IMR-90 (cell line): ENCODE measurements at regions not wholly inside any gene's neighbourhood (a gene's known extent, or its start where the extent isn't known, plus 50 kb on each side); places are given as distances from the start of the nearest gene placed in this dataset.

Experiments used
- ATAC-seq: fragments of 200-7000 bp; cut with Tn5 transposase; 2 replicates; pipeline ENCODE4 v1.9.1; 2020; ENCODE audit warnings: low read depth, mild to moderate bottlenecking, moderate library complexity
- BruUV-seq: library from RNA; stranded (reverse); fragments of 400-500 nt; replicated peaks from 2 replicates; lab custom pipeline; 2021; lab: Mats Ljungman, UMichigan
- CTCF ChIA-PET: fragments of 300-600 bp; formaldehyde crosslinking; extraction: SDS; loops from one replicate; lab custom pipeline; 2021; ENCODE audit warnings: antibody characterized with exemption; lab: Yijun Ruan, JAX
- POLR2A ChIA-PET: fragments of 300-600 bp; sonication (Branson Sonifier 250); formaldehyde crosslinking; loops from one replicate; lab custom pipeline; 2022; ENCODE audit warnings: antibody characterized with exemption; ENCODE audit not compliant: unreplicated experiment; lab: Charles Lee
- DNase-seq: peaks from one replicate; pipeline ENCODE4 v3.0.0; 2013
- H2AFZ ChIP-seq: replicated peaks from 2 replicates; pipeline ENCODE3; 2013; ENCODE audit warnings: low read length, mild to moderate bottlenecking; ENCODE audit not compliant: poor library complexity
- H2AK5ac ChIP-seq: 2 replicates; pipeline ENCODE4 v1.6.1; 2013; ENCODE audit warnings: low read depth, low read length, inconsistent platforms
- H2AK9ac ChIP-seq: replicated peaks from 2 replicates; pipeline ENCODE3; 2013; ENCODE audit warnings: mild to moderate bottlenecking, low read depth, low read length, moderate library complexity; ENCODE audit not compliant: poor library complexity
- H2BK120ac ChIP-seq: 2 replicates; pipeline ENCODE4 v1.6.1; 2013; ENCODE audit warnings: low read depth, low read length, inconsistent platforms
- H2BK15ac ChIP-seq: 3 replicates; pipeline ENCODE4 v1.6.1; 2013; ENCODE audit warnings: low read depth, low read length, inconsistent platforms
- H2BK20ac ChIP-seq: 2 replicates; pipeline ENCODE4 v1.6.1; 2013; ENCODE audit warnings: low read depth, mild to moderate bottlenecking, inconsistent platforms, low read length, moderate library complexity
- H2BK5ac ChIP-seq: 2 replicates; pipeline ENCODE4 v1.6.1; 2013; ENCODE audit warnings: mild to moderate bottlenecking, low read depth, low read length, inconsistent platforms; ENCODE audit not compliant: poor library complexity, severe bottlenecking
- H3K14ac ChIP-seq: replicated peaks from 2 replicates; pipeline ENCODE4 v1.6.1; 2013; ENCODE audit warnings: low read depth, low read length, inconsistent platforms
- H3K18ac ChIP-seq: 2 replicates; pipeline ENCODE4 v1.6.1; 2013; ENCODE audit warnings: low read depth, low read length, control low read depth
- H3K23ac ChIP-seq: 2 replicates; pipeline ENCODE4 v1.6.1; 2013; ENCODE audit warnings: low read depth, low read length, inconsistent platforms
- H3K27ac ChIP-seq: 2 replicates; pipeline ENCODE4 v1.5.1; 2013; ENCODE audit warnings: mild to moderate bottlenecking, control low read depth, low read length; ENCODE audit not compliant: insufficient read depth
- H3K27me3 ChIP-seq: 2 replicates; pipeline ENCODE4 v1.6.1; 2013; ENCODE audit warnings: low read length; ENCODE audit not compliant: control insufficient read depth, insufficient read depth
- H3K36me3 ChIP-seq: 2 replicates; pipeline ENCODE4 v1.6.1; 2013; ENCODE audit warnings: low read length, mixed read lengths; ENCODE audit not compliant: control insufficient read depth, insufficient read depth
- H3K4ac ChIP-seq: 2 replicates; pipeline ENCODE4 v1.6.1; 2013; ENCODE audit warnings: low read depth, low read length, inconsistent platforms
- H3K4me1 ChIP-seq: 2 replicates; pipeline ENCODE4 v1.6.1; 2013; ENCODE audit warnings: low read length, mixed read lengths; ENCODE audit not compliant: control insufficient read depth, insufficient read depth
- H3K4me2 ChIP-seq: 2 replicates; pipeline ENCODE4 v1.6.1; 2013; ENCODE audit warnings: low read depth, mild to moderate bottlenecking, control low read depth, low read length, moderate library complexity
- H3K4me3 ChIP-seq: 2 replicates; pipeline ENCODE4 v1.5.1; 2013; ENCODE audit warnings: low read depth, mild to moderate bottlenecking, control low read depth, low read length, moderate library complexity; ENCODE audit not compliant: insufficient read depth
- H3K56ac ChIP-seq: 2 replicates; pipeline ENCODE4 v1.6.1; 2013; ENCODE audit warnings: low read length, inconsistent platforms; ENCODE audit not compliant: insufficient read depth; ENCODE audit errors: extremely low read depth
- H3K79me1 ChIP-seq, 2 experiments: 2 replicates each; pipeline ENCODE4 v1.6.1; 2013; ENCODE audit warnings: low read length in 2 of 2, inconsistent platforms in 1 of 2, low read depth in 1 of 2
- H3K9ac ChIP-seq: 2 replicates; pipeline ENCODE4 v1.6.1; 2013; ENCODE audit warnings: low read depth, low read length, control low read depth
- H3K9me1 ChIP-seq: 2 replicates; pipeline ENCODE4 v1.6.1; 2013; ENCODE audit warnings: low read length, inconsistent platforms; ENCODE audit not compliant: insufficient read depth
- H3K9me3 ChIP-seq: 2 replicates; pipeline ENCODE4 v1.6.1; 2013; ENCODE audit warnings: low read length; ENCODE audit not compliant: control insufficient read depth, insufficient read depth
- H4K20me1 ChIP-seq: 2 replicates; pipeline ENCODE4 v1.6.1; 2013; ENCODE audit warnings: low read length, inconsistent platforms; ENCODE audit not compliant: insufficient read depth
- H4K5ac ChIP-seq: 2 replicates; pipeline ENCODE4 v1.6.1; 2013; ENCODE audit warnings: mild to moderate bottlenecking, low read depth, low read length, control low read depth
- H4K8ac ChIP-seq, 2 experiments: 2 replicates each; pipeline ENCODE4 v1.6.1; 2013; ENCODE audit warnings: low read depth in 2 of 2, low read length in 2 of 2, control low read depth in 1 of 2, inconsistent platforms in 1 of 2
- H4K91ac ChIP-seq: 2 replicates; pipeline ENCODE4 v1.6.1; 2013; ENCODE audit warnings: low read depth, low read length, inconsistent platforms; ENCODE audit not compliant: insufficient read depth
- RFX5 ChIP-seq: IDR thresholded peaks from 2 replicates; pipeline ENCODE4 v1.8.0; 2012; ENCODE audit warnings: low read depth, mild to moderate bottlenecking, low read length, moderate library complexity
- WGBS, 2 experiments: methylation state at CpG; one replicate each; pipeline versions ENCODE4 v1.1.5 to v1.1.7; 2013; ENCODE audit warnings: missing lambda C conversion rate in 2 of 2; ENCODE audit not compliant: insufficient read length in 1 of 2; ENCODE audit errors: extremely low coverage in 2 of 2; 5-methylcytosine and 5-hydroxymethylcytosine counted together
- dilution Hi-C: fragments of 300-500 bp; cut with HindIII; formaldehyde crosslinking; loops from one replicate; pipeline ENCODE4 v1.14.3; 2018; ENCODE audit warnings: low sequenced_read_pairs; ENCODE audit not compliant: unreplicated experiment
- in situ Hi-C: fragments of 300-500 bp; cut with MboI; formaldehyde crosslinking; loops from 3 replicates; pipeline ENCODE4 v1.14.3; 2019; ENCODE audit warnings: low sequenced_read_pairs, inconsistent platforms, mixed read lengths
- intact Hi-C: fragments of 100-400 bp; cut with micrococcal nuclease; formaldehyde crosslinking; loops from 2 replicates; pipeline ENCODE4 v1.10.0; 2022

DNA sequence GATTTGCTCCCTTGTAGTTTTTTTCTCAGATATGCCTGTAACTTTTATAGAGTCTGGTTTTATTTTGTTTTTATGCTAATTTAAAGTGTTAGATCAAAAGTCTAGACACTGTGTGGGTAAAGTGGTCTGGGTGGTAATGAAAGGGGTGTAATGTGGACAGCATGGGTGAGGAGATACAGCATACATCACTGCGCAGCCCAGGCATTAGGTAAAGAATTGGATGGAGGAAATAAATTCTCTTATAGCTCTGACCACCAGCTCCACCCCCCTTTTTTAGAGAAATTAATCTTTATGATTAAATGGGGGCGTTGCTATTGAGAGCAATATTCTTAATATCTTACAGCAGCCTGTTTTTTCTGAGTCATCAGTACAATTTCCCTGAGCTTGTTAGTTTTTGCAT lies 163.9 kb upstream of the IGFBP7 start:
- H2AFZ ChIP-seq = no peak overlapping the region
- H3K27me3 ChIP-seq = no peaks in the 10 kb centered on the region
- H3K4me1 ChIP-seq = no peaks in the 10 kb centered on the region
- H3K4me2 ChIP-seq = no peak overlapping the region
- DNase-seq (no peak), ATAC-seq (no peak)
- H3K14ac ChIP-seq = no peak overlapping the region
- no peak overlapping the region for H3K18ac ChIP-seq
- no peak overlapping the region for H3K4me3 ChIP-seq
- in situ Hi-C loops = no loop called here
- no peak overlapping the region for H3K4ac ChIP-seq
- no peaks in the 10 kb centered on the region for H3K9me1 ChIP-seq
- ChIA-PET POLR2A (no interaction called here), CTCF (no interaction called here)
- H4K5ac ChIP-seq = no peak overlapping the region
- H3K36me3 ChIP-seq = no peaks in the 10 kb centered on the region
- H2BK20ac ChIP-seq = no peak overlapping the region
- H3K9ac ChIP-seq = no peak overlapping the region
- dilution Hi-C loops = no loop called here
- no peak for TF ChIP-seq RFX5
- no TSS peak for BruUV-seq
- H2AK9ac ChIP-seq = no peak overlapping the region
- H3K9me3 ChIP-seq = no peaks in the 10 kb centered on the region
- H2BK120ac ChIP-seq = no peak overlapping the region
- no peaks in the 10 kb centered on the region for H3K79me1 ChIP-seq
- H3K56ac ChIP-seq = no peak overlapping the region
- H2AK5ac ChIP-seq = no peak overlapping the region
- no peak overlapping the region for H2BK5ac ChIP-seq
- no peak overlapping the region for H3K23ac ChIP-seq
- H2BK15ac ChIP-seq = no peak overlapping the region
- H4K8ac ChIP-seq = no peak overlapping the region
- no peak overlapping the region for H3K27ac ChIP-seq
- no peak overlapping the region for H4K91ac ChIP-seq
- intact Hi-C loops = no loop called here
- no peaks in the 10 kb centered on the region for H4K20me1 ChIP-seq
- no CpG with 5 or more reads among the region's 2 CpGs for WGBS, 2 experiments
